Panc1 (cell line): ENCODE measurements at regions not wholly inside any gene's neighbourhood (a gene's known extent, or its start where the extent isn't known, plus 50 kb on each side); places are given as distances from the start of the nearest gene placed in this dataset.

ENCODE experiments used
- ATAC-seq: fragments of 200-7000 bp; cut with Tn5 transposase; 2 replicates; pipeline ENCODE4 v1.9.1; 2020; ENCODE audit warnings: mild to moderate bottlenecking, moderate library complexity
- BruUV-seq: library from RNA; stranded (reverse); fragments of 400-500 nt; replicated peaks from 2 replicates; lab custom pipeline; 2021; lab: Mats Ljungman, UMichigan
- CTCF ChIA-PET: fragments of 300-600 bp; sonication (Branson Sonifier 250); formaldehyde crosslinking; loops from one replicate; lab custom pipeline; 2022; ENCODE audit warnings: antibody characterized with exemption; lab: Charles Lee
- POLR2A ChIA-PET: fragments of 300-600 bp; sonication (Branson Sonifier 250); formaldehyde crosslinking; loops from one replicate; lab custom pipeline; 2022; ENCODE audit warnings: antibody characterized with exemption; lab: Charles Lee
- DNase-seq: peaks from one replicate; pipeline ENCODE4 v3.0.0-alpha.2; 2010; ENCODE audit warnings: low read depth, low spot score
- H3K27ac ChIP-seq: 2 replicates; pipeline ENCODE4 v1.5.1; 2011; ENCODE audit warnings: mild to moderate bottlenecking, low read length, inconsistent platforms
- H3K27me3 ChIP-seq: fragments of 200-500 bp; sonication (Bioruptor generic); 2 replicates; pipeline ENCODE4 v1.6.0; 2014; ENCODE audit warnings: low read length, inconsistent platforms; ENCODE audit not compliant: control insufficient read depth, insufficient read depth
- H3K36me3 ChIP-seq: fragments of 200-500 bp; sonication (Bioruptor generic); 2 replicates; pipeline ENCODE4 v1.5.1; 2014; ENCODE audit warnings: inconsistent platforms, mild to moderate bottlenecking, low read length, moderate library complexity; ENCODE audit not compliant: control insufficient read depth, insufficient read depth
- H3K4me1 ChIP-seq: 2 replicates; pipeline ENCODE4 v1.5.1; 2011; ENCODE audit warnings: inconsistent platforms, mild to moderate bottlenecking, low read length, moderate library complexity; ENCODE audit not compliant: control insufficient read depth, insufficient read depth
- H3K4me3 ChIP-seq, 2 experiments: 2 replicates each; pipeline ENCODE4 v1.5.1; 2011 to 2012; ENCODE audit warnings: low read depth in 2 of 2, low read length in 2 of 2, mild to moderate bottlenecking in 2 of 2, inconsistent platforms in 1 of 2, moderate library complexity in 1 of 2
- H3K9me3 ChIP-seq: fragments of 200-500 bp; sonication (Bioruptor generic); 2 replicates; pipeline ENCODE4 v1.5.1; 2014; ENCODE audit warnings: low read depth, mild to moderate bottlenecking, inconsistent platforms, low read length, moderate library complexity; ENCODE audit not compliant: control insufficient read depth, insufficient read depth
- SIN3A ChIP-seq: IDR thresholded peaks from 2 replicates; pipeline ENCODE4 v1.6.1; 2012; ENCODE audit warnings: low read depth, mild to moderate bottlenecking, low read length, moderate library complexity, borderline replicate concordance; ENCODE audit not compliant: insufficient read depth
- TCF7L2 ChIP-seq: IDR thresholded peaks from 2 replicates; pipeline ENCODE4 v1.6.1; 2011; ENCODE audit warnings: mild to moderate bottlenecking, low read depth, low read length, inconsistent platforms
- in situ Hi-C: cut with HindIII; loops from 2 replicates; pipeline ENCODE4 v1.10.0; 2016; ENCODE audit warnings: low sequenced_read_pairs, low pct_unique_long_range_greater_than_20kb
- intact Hi-C: fragments of 100-400 bp; cut with micrococcal nuclease; formaldehyde crosslinking; loops from one replicate; pipeline ENCODE4 v1.10.0; 2022; ENCODE audit not compliant: unreplicated experiment
- TF ChIP-seq, protein P1 (sequence below), 2 experiments: IDR thresholded peaks; 2 replicates each; pipeline ENCODE4 v1.6.1; 2011 to 2012; ENCODE audit warnings: low read depth in 2 of 2, control low read depth in 1 of 2, low read length in 1 of 2, mild to moderate bottlenecking in 1 of 2, moderate library complexity in 1 of 2; ENCODE audit not compliant: insufficient read depth in 1 of 2
- TF ChIP-seq, protein P2 (sequence below): fragments of 450-650 bp; IDR thresholded peaks from 2 replicates; pipeline ENCODE4 v1.5.1; 2017; ENCODE audit warnings: mild to moderate bottlenecking

DNA sequence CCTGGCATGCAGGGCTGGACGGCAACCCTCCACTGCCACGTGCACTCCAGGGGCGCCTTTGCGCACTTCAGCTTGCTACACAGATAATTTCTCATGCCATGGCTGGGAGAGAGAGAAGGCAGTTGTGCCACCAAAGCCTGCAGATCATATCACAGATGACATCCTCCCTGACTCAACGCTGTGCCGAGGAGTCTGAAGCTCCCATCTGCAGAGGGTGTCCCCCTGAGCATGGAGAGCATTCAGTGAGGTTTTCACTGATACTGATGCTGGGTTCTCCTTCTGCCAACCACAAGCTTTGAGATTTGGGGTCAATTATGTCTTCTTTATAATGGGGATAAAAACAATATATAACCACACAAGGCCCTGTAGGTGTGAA is 607.4 kb upstream of the ADAMTS16 start:
- in situ Hi-C loops (no loop called here), intact Hi-C loops (no loop called here)
- Histone ChIP-seq H3K9me3 (no peaks in the 10 kb centered on the region), H3K27ac (no peak overlapping the region), H3K36me3 (no peaks in the 10 kb centered on the region), H3K4me3 (no peak overlapping the region), H3K27me3 (no peaks in the 10 kb centered on the region), H3K4me1 (no peaks in the 10 kb centered on the region)
- no TSS peak for BruUV-seq
- CTCF ChIA-PET = no interaction called here
- ATAC-seq (no peak), DNase-seq (no peak)
- POLR2A ChIA-PET = no interaction called here
- TF ChIP-seq, protein P1, sequence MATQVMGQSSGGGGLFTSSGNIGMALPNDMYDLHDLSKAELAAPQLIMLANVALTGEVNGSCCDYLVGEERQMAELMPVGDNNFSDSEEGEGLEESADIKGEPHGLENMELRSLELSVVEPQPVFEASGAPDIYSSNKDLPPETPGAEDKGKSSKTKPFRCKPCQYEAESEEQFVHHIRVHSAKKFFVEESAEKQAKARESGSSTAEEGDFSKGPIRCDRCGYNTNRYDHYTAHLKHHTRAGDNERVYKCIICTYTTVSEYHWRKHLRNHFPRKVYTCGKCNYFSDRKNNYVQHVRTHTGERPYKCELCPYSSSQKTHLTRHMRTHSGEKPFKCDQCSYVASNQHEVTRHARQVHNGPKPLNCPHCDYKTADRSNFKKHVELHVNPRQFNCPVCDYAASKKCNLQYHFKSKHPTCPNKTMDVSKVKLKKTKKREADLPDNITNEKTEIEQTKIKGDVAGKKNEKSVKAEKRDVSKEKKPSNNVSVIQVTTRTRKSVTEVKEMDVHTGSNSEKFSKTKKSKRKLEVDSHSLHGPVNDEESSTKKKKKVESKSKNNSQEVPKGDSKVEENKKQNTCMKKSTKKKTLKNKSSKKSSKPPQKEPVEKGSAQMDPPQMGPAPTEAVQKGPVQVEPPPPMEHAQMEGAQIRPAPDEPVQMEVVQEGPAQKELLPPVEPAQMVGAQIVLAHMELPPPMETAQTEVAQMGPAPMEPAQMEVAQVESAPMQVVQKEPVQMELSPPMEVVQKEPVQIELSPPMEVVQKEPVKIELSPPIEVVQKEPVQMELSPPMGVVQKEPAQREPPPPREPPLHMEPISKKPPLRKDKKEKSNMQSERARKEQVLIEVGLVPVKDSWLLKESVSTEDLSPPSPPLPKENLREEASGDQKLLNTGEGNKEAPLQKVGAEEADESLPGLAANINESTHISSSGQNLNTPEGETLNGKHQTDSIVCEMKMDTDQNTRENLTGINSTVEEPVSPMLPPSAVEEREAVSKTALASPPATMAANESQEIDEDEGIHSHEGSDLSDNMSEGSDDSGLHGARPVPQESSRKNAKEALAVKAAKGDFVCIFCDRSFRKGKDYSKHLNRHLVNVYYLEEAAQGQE (IDR thresholded peaks at IDR 0.05; ENCODE audit: insufficient read depth in 1 of 2, low read depth in 2 of 2, low read length in 1 of 2) = no peak
- TF ChIP-seq TCF7L2 = no peak

DNA sequence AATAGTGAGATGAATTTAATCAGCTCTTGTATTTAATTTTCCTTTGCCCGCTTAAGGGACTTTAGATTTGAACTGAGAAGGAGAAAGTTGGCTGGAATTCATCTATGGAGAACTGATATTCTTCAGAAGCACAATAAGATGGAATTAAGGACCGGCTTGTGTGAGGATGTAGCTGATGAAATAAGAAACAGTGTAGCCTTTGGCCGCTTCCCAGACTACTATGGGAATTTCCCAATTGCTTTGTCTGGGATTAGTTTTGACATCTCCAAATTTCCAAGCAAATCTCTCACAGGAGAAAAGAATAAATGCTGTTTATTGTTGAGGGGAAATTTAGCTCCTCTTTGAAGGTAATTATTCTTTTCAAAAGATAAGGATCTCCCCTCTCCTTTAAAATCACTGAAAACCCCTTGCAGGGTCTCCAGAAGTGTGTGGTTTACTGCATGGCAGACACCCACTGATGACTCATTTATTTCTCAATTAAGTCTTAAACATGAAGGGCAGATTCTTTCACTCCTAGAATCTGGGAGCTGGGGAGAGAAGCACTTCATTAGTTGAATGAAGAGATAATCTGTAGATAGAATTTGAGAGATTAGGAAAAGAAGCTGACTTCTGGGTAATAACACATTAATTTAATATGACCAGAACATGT is 606.5 kb upstream of the ADAMTS16 start:
- POLR2A ChIA-PET = no interaction called here
- H3K9me3 ChIP-seq = no peaks in the 10 kb centered on the region
- H3K4me3 ChIP-seq = no peak overlapping the region
- in situ Hi-C loops (no loop called here), intact Hi-C loops (no loop called here)
- H3K4me1 ChIP-seq = no peaks in the 10 kb centered on the region
- TF ChIP-seq SIN3A = no peak
- TF ChIP-seq, protein P2, sequence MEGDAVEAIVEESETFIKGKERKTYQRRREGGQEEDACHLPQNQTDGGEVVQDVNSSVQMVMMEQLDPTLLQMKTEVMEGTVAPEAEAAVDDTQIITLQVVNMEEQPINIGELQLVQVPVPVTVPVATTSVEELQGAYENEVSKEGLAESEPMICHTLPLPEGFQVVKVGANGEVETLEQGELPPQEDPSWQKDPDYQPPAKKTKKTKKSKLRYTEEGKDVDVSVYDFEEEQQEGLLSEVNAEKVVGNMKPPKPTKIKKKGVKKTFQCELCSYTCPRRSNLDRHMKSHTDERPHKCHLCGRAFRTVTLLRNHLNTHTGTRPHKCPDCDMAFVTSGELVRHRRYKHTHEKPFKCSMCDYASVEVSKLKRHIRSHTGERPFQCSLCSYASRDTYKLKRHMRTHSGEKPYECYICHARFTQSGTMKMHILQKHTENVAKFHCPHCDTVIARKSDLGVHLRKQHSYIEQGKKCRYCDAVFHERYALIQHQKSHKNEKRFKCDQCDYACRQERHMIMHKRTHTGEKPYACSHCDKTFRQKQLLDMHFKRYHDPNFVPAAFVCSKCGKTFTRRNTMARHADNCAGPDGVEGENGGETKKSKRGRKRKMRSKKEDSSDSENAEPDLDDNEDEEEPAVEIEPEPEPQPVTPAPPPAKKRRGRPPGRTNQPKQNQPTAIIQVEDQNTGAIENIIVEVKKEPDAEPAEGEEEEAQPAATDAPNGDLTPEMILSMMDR = no peak
- TF ChIP-seq, protein P1 (IDR thresholded peaks at IDR 0.05; ENCODE audit: insufficient read depth in 1 of 2, low read depth in 2 of 2, low read length in 1 of 2) = no peak
- no peak for TF ChIP-seq TCF7L2
- H3K27ac ChIP-seq = no peak overlapping the region
- ATAC-seq (no peak), DNase-seq (no peak)
- BruUV-seq = no TSS peak
- CTCF ChIA-PET = no interaction called here
- no peaks in the 10 kb centered on the region for H3K27me3 ChIP-seq
- H3K36me3 ChIP-seq = no peaks in the 10 kb centered on the region
